ENCODE measurements at regions not wholly inside any gene's neighbourhood (a gene's known extent, or its start where the extent isn't known, plus 50 kb on each side); places are given as distances from the start of the nearest gene placed in this dataset.

- no peak for DNase-seq (ENCODE audit: low read depth)
- TF ChIP-seq, protein P1, sequence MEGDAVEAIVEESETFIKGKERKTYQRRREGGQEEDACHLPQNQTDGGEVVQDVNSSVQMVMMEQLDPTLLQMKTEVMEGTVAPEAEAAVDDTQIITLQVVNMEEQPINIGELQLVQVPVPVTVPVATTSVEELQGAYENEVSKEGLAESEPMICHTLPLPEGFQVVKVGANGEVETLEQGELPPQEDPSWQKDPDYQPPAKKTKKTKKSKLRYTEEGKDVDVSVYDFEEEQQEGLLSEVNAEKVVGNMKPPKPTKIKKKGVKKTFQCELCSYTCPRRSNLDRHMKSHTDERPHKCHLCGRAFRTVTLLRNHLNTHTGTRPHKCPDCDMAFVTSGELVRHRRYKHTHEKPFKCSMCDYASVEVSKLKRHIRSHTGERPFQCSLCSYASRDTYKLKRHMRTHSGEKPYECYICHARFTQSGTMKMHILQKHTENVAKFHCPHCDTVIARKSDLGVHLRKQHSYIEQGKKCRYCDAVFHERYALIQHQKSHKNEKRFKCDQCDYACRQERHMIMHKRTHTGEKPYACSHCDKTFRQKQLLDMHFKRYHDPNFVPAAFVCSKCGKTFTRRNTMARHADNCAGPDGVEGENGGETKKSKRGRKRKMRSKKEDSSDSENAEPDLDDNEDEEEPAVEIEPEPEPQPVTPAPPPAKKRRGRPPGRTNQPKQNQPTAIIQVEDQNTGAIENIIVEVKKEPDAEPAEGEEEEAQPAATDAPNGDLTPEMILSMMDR (IDR thresholded peaks at IDR 0.05; ENCODE audit: insufficient read depth, low read depth, low read length): no peak
- no peak overlapping the region for H3K4me3 ChIP-seq (ENCODE audit: low read depth, low read length)
Observed at GRCh38 chr3:1960506-1960905, 138.2 kb upstream of the CNTN4 start.

DNA sequence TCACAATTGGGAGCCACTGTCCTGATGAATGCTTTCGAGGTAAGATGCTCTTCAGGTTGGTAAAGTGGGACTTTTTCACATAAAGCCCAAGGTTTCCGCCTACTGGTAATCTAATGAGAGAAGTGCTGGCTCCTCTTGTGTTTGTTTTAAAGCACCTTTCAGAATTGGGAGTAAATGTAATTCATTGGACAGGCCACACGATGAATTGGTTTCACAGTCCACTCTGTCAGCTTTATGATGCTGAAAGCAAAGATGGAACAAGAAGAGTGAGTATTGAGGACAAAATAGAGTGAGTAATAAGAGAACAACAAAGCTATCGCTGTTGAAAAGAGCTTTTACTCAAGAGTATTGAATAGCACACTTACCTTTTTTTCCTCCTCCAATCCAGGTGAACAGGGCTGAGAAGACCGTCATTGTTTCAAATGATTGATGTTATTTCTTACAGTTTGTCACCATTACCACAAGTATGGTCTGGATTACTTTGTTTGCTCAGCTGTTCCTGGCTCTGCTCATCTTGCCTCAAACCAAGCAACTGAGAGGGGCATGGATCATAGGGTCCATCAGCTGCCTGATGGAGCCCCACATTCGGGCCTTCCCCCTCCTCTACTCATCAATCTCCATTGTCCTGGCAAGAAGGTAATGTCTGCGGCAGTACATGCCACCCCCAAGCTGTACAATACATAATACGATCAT lies 136.1 kb upstream of the CNTN4 start:
- DNase-seq (ENCODE audit: low read depth): no peak
- H3K4me3 ChIP-seq (ENCODE audit: low read depth, low read length): no peak overlapping the region
- TF ChIP-seq, protein P1 (IDR thresholded peaks at IDR 0.05; ENCODE audit: insufficient read depth, low read depth, low read length): no peak

GRCh38 chr3:1963896-1964295 lies 134.8 kb upstream of the CNTN4 start:
- H3K4me3 ChIP-seq (ENCODE audit: low read depth, low read length): no peak overlapping the region
- TF ChIP-seq, protein P1 (IDR thresholded peaks at IDR 0.05; ENCODE audit: insufficient read depth, low read depth, low read length): no peak
- DNase-seq (ENCODE audit: low read depth): no peak

DNA sequence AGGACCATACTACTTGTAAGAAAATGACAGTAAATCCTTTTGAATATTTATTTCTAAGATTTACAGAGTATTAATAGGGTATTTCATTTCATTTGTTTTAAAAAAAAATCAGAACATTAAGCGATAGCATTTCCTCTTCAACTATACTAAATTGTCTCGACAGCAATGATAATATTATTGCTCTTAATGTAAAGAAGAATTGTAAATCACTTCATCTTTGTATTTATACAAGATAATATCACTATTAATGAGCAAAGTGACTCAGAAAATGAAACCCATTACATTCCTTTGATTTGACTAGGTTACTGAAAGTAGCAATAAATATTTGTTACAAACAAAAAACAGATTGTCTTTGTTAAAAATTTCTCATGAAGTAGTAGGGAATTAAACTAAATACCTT lies 131.1 kb upstream of the CNTN4 start:
- TF ChIP-seq, protein P1 (IDR thresholded peaks at IDR 0.05; ENCODE audit: insufficient read depth, low read depth, low read length): no peak
- H3K4me3 ChIP-seq (ENCODE audit: low read depth, low read length): no peak overlapping the region
- no peak for DNase-seq (ENCODE audit: low read depth)

DNA sequence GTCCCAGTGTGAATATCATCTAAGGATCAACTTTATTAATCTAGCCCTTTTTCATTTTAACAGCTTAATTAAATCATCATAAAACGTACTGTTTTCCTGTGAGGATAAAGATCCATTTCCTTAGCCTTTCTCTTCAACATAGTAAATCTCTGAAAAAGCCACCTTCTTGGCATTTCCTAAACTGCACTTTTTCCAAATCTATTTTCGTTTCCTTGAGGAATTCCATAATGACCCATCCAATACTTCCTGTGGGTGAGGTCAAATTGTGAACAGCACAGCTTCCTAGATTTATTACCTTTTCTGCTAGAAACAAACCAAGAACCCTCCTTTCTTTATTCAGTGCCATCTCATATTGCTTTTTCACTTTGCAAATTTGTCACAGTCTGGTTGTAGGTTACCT lies 129.4 kb upstream of the CNTN4 start:
- TF ChIP-seq, protein P1 (IDR thresholded peaks at IDR 0.05; ENCODE audit: insufficient read depth, low read depth, low read length): no peak
- no peak overlapping the region for H3K4me3 ChIP-seq (ENCODE audit: low read depth, low read length)
- no peak for DNase-seq (ENCODE audit: low read depth)

GRCh38 chr3:1971780-1972179 lies 126.9 kb upstream of the CNTN4 start:
- H3K4me3 ChIP-seq (ENCODE audit: low read depth, low read length): no peak overlapping the region
- TF ChIP-seq, protein P1 (IDR thresholded peaks at IDR 0.05; ENCODE audit: insufficient read depth, low read depth, low read length): no peak
- peak; percentile 11 for DNase-seq (ENCODE audit: low read depth)
